NCI-H2081 treated with DMSO at 0.1 percent for 48 hours (cell line): ENCODE measurements at regions not wholly inside any gene's neighbourhood (a gene's known extent, or its start where the extent isn't known, plus 50 kb on each side); places are given as distances from the start of the nearest gene placed in this dataset.

Source experiments
- DNase-seq: peaks from one replicate; lab custom pipeline; 2025; lab: John Stamatoyannopoulos, UW

- DNase-seq = no peak
Measured at GRCh38 chr10:130486906-130487305, 350.7 kb downstream of the GLRX3 start.

DNA sequence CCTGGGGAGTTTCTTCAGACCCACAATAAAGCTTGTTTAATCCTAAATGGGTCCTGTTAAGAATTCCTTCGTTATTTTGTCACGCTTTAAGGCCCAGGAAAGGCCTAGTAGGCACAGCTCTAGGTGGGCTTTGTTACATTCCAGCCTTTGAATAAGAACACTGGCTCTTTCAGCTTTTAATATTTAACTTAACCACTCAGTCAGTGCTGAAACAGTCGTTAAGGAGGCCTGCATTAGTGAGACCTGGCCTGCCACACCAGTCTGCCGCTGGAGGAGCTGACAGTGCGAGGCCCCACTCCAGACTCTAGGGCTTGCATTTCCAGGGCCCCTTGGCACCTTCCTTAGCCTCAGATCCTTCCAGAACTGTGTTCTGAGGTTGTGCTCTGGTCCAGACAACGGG lies 351.4 kb downstream of the GLRX3 start:
- no peak for DNase-seq

DNA sequence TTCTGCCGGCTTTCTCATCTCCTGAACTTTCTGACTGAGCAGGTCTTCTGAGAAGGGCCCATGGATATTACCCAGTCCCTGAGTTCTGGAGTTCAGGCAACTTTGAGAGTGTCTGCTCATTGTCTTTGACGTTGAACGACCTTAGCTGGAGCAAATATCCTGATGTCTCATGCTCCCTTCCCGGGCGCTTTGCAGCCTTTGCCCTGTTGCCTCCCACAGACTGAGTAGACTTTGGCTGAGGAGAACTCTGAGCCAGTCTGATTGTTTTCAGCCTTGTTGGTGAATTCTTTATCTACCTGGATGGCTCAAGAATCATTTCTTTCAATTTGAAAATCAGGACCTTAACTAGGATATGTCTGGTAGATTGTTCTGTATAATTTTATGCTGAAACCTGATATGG lies 353.7 kb downstream of the GLRX3 start:
- DNase-seq = no peak

GRCh38 chr10:130491011-130491692 lies 355.0 kb downstream of the GLRX3 start:
- DNase-seq = no peak

DNA sequence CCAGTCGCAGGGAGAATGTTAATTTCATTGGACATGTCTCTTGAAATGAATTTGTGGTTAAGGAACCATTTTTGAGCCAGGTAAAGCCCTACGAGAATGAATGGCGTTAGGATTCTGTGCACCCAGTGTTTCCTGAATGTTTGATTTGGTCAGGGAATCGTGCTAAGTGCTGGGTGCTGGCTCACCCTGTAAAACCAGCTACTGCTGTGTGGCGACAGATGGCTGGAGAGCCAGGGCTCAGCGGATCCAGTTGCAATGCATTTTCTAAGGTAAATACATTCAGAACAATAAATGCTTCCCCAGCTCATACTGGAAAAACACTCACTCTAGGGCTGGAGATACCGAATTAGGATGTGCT lies 355.5 kb downstream of the GLRX3 start:
- DNase-seq = no peak

DNA sequence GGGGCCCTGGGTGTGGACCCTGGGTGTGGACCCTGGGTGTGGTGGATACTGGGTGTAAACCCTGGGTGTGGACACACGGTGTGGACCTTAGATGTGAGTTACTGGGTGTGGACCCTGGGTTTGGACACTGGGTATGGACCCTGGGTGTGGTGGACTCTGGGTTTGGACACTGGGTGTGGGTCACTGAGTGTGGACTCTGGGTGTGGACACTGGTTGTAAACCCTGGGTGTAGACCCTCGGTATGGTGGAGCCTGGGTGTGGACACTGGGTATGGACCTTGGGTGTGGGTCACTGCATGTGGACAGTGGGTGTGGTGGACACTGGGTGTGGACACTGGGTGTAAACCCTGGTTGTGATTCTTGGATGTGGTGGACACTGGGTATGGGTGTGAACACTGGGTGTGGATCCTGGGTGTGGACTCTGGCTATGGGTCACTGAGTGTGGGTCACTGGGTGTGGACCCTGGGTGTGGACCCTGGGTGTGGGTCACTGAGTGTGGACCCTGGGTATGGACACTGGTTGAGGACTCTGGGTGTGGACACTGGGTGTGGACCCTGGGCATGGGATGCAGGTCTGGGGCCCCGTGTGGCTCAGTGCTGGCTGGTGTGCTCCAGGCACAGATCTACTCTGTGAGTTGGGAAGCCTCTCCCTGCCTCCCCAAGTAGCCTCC lies 356.2 kb downstream of the GLRX3 start:
- no peak for DNase-seq

DNA sequence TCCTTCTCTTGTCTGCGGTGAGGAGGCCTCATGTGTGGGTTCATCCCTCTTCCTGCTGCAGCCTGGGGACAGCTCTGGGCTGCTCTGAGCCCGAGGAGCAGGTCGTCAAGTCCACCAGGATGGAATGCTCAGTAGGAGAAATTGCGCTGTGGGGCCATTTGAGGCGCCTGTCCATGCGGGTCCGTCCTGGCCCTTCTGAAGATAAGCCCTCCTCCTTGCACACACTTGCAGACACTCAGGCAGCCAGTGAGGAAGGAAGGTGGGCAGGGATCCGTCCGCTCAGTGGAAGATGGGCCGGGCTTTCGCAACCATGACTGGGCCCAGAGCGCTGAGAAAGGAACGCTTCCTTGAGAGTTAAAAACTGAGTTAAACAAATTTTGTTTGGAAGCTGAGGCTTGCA lies 356.8 kb downstream of the GLRX3 start:
- DNase-seq = no peak

DNA sequence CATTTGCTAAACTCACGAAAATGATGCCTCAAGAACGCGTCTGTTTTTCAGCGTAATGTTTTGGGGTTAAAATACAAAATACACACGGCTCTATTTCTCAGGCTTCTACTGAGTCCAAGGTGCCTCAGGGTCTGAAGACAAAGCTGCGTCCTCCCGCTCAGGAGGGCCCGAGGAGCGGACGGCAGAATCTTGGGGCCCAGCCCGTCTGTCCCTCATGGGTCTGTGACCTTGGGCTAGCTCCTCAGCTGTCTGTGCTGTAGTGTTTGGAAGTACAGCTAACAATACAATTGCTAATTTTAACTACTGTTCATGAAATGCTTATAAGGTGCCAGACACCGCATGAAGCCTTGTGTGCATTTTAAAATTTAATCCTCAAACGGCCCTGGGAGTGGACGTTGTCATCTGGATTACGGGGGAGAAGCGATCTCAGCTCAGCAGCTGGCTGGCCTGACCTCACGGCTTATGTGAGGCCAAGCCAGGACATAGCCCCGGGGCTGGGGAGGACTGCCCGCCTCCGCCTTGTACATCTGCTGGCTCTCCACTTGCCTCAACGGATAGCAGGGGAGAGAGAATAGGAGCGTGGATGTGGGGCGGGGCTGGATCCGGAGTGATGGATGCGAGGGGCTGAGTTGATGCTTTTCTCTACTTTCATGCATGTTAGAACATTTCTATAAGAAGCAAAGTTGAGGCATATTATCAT lies 357.4 kb downstream of the GLRX3 start:
- DNase-seq = no peak

GRCh38 chr10:130495116-130495862 lies 359.1 kb downstream of the GLRX3 start:
- DNase-seq = no peak

- DNase-seq = no peak
Measured at GRCh38 chr10:130495891-130496636, 359.9 kb downstream of the GLRX3 start.

GRCh38 chr10:130497056-130498010 lies 361.1 kb downstream of the GLRX3 start:
- DNase-seq = no peak

DNA sequence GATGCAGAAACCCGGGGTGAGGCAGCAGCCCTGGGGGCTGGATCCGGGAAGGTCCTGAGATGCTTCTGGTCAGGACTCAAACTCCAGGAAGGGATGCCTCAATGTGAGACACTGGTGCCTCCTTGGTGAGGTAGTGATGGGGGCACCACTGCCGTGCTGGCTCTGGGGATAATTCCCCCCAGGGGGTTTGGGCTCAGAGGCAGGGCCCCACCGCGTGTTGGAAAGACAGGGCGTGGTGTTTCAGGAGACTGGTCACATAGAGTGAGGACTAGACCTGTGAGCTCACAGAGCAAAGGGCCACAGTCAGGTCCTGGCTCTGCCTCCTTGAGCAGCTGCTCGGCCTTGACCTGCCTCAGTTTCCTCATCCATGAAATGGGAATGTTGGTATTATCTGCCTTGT lies 361.9 kb downstream of the GLRX3 start:
- DNase-seq = no peak

DNA sequence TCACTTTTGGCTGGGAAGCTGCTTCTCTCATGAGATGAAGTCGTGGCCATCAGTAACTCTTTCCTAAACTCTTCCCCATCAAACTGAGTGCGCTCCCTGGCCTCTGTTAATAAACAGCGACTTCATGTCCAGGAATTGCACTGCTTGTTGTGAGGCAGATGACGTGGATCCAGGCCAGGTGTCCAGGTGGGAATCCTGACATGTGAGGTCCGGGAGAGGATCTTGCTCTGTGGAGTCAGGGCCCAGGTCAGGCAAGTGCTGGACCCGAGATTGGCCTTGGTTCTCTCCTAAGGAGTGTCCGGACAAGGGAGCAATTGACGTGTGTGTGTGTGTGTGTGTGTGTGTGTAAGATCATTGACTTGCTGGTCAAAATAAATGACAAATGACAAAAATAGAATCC lies 362.7 kb downstream of the GLRX3 start:
- no peak for DNase-seq

- DNase-seq = no peak
Measured at GRCh38 chr10:130499541-130499940, 363.4 kb downstream of the GLRX3 start.

DNA sequence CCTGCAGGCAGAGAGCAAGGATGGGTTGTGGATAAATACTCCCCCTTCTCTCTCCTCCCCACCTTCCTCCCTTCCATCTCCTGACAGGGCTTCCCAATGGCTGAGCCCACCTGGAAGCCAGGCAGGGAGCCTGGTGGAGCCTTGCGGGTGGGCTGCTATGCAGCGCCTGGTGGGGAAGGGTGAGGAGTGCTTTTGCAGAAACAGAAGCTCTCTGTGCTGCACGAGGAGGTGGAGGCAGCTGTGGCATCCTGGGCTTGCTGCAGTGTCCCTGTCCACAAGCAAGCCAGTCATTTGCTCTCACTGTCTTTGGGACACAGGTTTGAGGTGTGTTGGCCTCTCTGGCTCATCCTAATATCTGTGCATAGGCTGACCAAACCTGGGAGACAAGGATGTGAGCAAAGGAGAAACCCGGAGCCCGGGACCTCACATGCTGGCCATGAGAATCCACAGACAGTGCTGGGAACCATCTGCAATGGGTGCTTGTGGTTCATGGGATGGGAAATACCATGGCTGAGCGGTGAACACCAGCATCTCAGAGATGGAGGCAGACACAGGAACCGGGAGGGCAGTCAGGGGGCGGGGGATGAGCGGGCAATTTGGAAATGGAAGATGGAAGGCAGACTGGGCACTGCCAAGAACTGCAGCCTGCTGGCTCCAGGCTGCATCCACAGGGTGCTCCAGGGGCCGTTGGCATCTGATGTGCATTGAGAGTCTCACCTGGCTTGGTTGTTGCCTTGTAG lies 364.2 kb downstream of the GLRX3 start:
- DNase-seq = no peak

DNA sequence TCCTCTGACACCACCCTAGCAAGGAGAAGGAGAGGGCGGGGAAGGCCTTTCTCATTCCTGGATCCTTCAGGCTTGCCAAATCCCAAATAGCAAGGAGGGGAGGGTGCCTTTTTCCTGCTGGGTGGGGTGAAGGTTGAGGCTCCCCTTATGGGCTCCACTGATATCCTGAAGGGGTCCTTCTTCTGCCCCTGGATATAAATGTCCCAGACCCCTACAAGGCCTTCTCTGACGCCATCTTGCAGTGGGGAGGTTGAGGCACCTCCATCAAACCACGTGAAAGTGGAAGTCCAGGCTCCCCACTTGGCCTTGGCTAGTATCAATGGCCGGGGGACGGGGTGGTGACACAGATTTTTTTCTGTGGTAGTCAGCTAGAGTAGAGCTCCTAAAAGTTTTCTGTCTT lies 371.3 kb downstream of the GLRX3 start:
- no peak for DNase-seq

- no peak for DNase-seq
Measured at GRCh38 chr10:130509881-130510689, 373.9 kb downstream of the GLRX3 start.

DNA sequence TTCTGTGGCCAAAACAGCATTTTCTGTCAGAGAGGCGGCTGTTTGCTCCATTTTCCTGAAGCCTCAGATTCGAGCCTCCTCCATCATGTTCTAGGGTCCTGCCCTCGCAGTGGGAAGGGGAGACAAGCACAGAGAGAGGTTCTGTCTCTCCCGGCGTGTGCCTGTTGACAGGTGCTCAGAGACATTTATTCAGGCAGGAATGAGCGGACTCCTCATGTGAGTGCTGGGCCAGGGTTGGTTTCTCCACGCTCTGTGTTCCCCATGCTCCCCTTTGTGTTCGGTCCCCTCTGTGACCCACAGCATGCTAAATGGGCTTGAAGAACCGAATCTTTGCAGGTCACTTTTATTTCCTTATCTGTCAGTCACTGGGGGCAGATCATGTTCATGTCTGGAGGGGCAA lies 374.6 kb downstream of the GLRX3 start:
- DNase-seq = no peak

DNA sequence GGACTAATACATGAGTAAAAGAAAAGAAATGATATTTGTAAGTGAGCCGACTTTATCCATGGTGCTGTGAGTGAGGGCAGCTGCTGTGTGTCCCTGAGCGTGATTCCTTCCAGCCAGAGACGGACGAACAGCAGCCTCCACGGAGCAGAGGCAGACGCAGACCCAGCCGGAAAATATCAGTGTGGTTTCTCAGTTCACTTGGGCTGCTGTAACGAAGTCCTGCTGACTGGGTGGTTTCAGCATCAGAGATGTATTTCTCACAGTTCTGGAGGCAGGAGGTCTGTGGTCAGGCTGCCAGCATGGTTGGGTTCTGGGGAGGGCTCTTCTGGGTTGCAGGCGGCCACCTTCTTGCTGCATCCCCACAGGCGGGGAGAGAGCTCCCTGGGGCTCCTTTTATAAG lies 375.6 kb downstream of the GLRX3 start:
- no peak for DNase-seq
